IPS-20b (cell line): ENCODE measurements at regions not wholly inside any gene's neighbourhood (a gene's known extent, or its start where the extent isn't known, plus 50 kb on each side); places are given as distances from the start of the nearest gene placed in this dataset.

Experiments used
- H3K27ac ChIP-seq: one replicate; pipeline ENCODE4 v1.5.1; 2013; ENCODE audit warnings: low read length
- H3K27me3 ChIP-seq: 2 replicates; pipeline ENCODE4 v1.6.1; 2013; ENCODE audit warnings: mild to moderate bottlenecking, low read length, inconsistent platforms; ENCODE audit not compliant: insufficient read depth
- H3K36me3 ChIP-seq: 2 replicates; pipeline ENCODE4 v1.6.1; 2013; ENCODE audit warnings: low read depth, mild to moderate bottlenecking, inconsistent platforms, low read length, moderate library complexity; ENCODE audit not compliant: insufficient read depth
- H3K4me1 ChIP-seq: 2 replicates; pipeline ENCODE4 v1.6.1; 2013; ENCODE audit warnings: mild to moderate bottlenecking, control low read depth, inconsistent platforms, low read length, moderate library complexity; ENCODE audit not compliant: insufficient read depth
- H3K4me3 ChIP-seq: 2 replicates; pipeline ENCODE4 v1.5.1; 2013; ENCODE audit warnings: mild to moderate bottlenecking, low read length, inconsistent platforms
- H3K9ac ChIP-seq: 2 replicates; pipeline ENCODE4 v1.6.1; 2013; ENCODE audit warnings: low read depth, mild to moderate bottlenecking, inconsistent platforms, low read length, moderate library complexity
- H3K9me3 ChIP-seq: 2 replicates; pipeline ENCODE4 v1.6.1; 2013; ENCODE audit warnings: mild to moderate bottlenecking, low read depth, low read length, inconsistent platforms; ENCODE audit not compliant: insufficient read depth

- H3K4me1 ChIP-seq: no peaks in the 10 kb centered on the region
- no peaks in the 10 kb centered on the region for H3K9me3 ChIP-seq
- H3K4me3 ChIP-seq: no peak overlapping the region
- H3K27ac ChIP-seq: no peak overlapping the region
- no peaks in the 10 kb centered on the region for H3K36me3 ChIP-seq
- no peak overlapping the region for H3K9ac ChIP-seq
- no peaks in the 10 kb centered on the region for H3K27me3 ChIP-seq
Measured at GRCh38 chr4:164482758-164483157, 271.2 kb upstream of the SMIM31 start.

DNA sequence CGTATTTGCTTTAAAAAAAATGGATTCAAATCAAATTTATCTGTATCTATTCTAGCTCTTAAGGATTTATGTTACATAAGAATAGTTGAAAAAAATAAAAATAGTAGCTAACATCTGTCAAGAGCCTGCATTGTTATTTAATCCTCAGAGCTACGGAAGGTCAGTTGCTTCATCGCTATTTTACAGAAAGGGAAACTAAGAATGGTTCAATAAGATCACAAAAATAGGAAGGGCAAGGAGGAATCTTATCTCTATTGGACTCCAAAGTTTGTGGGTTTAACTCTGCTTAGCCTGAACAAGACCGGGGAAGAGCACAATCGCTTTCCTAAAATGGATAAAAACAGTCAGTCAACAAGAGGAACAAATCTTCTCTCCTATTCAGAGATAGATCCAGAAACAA, 270.2 kb upstream of the SMIM31 start:
- Histone ChIP-seq H3K4me1 (no peaks in the 10 kb centered on the region), H3K4me3 (no peak overlapping the region), H3K36me3 (no peaks in the 10 kb centered on the region), H3K27ac (no peak overlapping the region), H3K9ac (no peak overlapping the region), H3K27me3 (no peaks in the 10 kb centered on the region), H3K9me3 (no peaks in the 10 kb centered on the region)

GRCh38 chr4:164484551-164484950, 269.4 kb upstream of the SMIM31 start:
- Histone ChIP-seq H3K36me3 (no peaks in the 10 kb centered on the region), H3K4me3 (no peak overlapping the region)

GRCh38 chr4:164485136-164485535, 268.8 kb upstream of the SMIM31 start:
- H3K36me3 ChIP-seq: no peaks in the 10 kb centered on the region

More at GRCh38 chr4:164484551-164484950, 269.4 kb upstream of the SMIM31 start:
- H3K9me3 ChIP-seq: no peaks in the 10 kb centered on the region
- H3K27me3 ChIP-seq: no peaks in the 10 kb centered on the region
- no peak overlapping the region for H3K27ac ChIP-seq
- no peak overlapping the region for H3K9ac ChIP-seq
- H3K4me1 ChIP-seq: no peaks in the 10 kb centered on the region

DNA sequence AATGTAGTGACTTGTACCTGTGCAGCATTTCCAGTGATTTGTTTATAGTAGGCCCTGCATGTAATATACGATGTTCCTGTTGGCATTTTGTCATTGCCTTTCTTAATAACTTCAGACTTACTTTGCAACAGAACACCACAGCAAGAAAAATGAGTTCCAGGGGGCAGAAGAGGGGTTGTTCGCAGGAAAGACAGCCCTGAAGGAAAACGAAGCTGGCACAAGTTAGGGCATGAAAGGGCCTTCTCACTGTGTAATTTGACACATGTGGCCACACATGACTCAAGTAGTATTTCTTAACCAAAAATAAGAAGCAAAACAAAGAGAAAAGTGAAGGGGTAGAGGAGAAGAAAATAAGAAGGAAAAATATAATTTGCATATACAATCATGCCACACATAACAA, 265.8 kb upstream of the SMIM31 start:
- Histone ChIP-seq H3K4me3 (no peak overlapping the region), H3K36me3 (no peaks in the 10 kb centered on the region), H3K4me1 (no peaks in the 10 kb centered on the region), H3K9me3 (no peaks in the 10 kb centered on the region), H3K9ac (no peak overlapping the region), H3K27ac (no peak overlapping the region), H3K27me3 (no peaks in the 10 kb centered on the region)

More at GRCh38 chr4:164485136-164485535, 268.8 kb upstream of the SMIM31 start:
- Histone ChIP-seq H3K27ac (no peak overlapping the region), H3K9ac (no peak overlapping the region), H3K9me3 (no peaks in the 10 kb centered on the region), H3K4me1 (no peaks in the 10 kb centered on the region), H3K27me3 (no peaks in the 10 kb centered on the region), H3K4me3 (no peak overlapping the region)

GRCh38 chr4:164501074-164501473, 252.9 kb upstream of the SMIM31 start:
- Histone ChIP-seq H3K4me3 (no peak overlapping the region), H3K36me3 (no peaks in the 10 kb centered on the region), H3K9ac (no peak overlapping the region), H3K27ac (no peak overlapping the region), H3K4me1 (no peaks in the 10 kb centered on the region), H3K9me3 (no peaks in the 10 kb centered on the region), H3K27me3 (no peaks in the 10 kb centered on the region)

- Histone ChIP-seq H3K4me1 (peaks cover 5% of the 10 kb centered on the region; the same call in 1 of the 2 replicates), H3K9me3 (no peaks in the 10 kb centered on the region), H3K27ac (no peak overlapping the region), H3K4me3 (no peak overlapping the region), H3K27me3 (no peaks in the 10 kb centered on the region), H3K9ac (no peak overlapping the region), H3K36me3 (no peaks in the 10 kb centered on the region)
Measured at GRCh38 chr4:164503874-164504273, 250.1 kb upstream of the SMIM31 start.

DNA sequence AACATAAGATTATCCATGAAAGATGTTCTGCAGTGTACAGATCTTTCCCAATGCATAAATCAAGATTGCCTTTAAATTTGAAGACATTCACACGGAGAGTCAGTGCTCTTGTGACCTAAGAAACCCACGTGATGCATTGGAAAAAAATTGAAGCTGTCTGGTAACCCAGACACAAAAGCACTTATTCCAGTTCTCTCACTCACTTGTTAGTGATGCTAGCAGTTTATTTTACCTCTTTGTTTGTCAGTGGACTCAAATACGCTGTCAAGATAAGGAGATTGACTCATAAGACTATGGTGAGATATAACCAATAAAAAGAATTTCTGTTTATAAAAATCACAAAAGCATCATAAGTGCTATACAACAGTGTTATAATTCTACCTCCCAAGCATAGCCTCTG, 245.8 kb upstream of the SMIM31 start:
- Histone ChIP-seq H3K27ac (no peak overlapping the region), H3K36me3 (no peaks in the 10 kb centered on the region), H3K4me3 (no peak overlapping the region), H3K27me3 (no peaks in the 10 kb centered on the region), H3K4me1 (peaks cover 5% of the 10 kb centered on the region; the same call in 1 of the 2 replicates), H3K9me3 (no peaks in the 10 kb centered on the region), H3K9ac (no peak overlapping the region)

DNA sequence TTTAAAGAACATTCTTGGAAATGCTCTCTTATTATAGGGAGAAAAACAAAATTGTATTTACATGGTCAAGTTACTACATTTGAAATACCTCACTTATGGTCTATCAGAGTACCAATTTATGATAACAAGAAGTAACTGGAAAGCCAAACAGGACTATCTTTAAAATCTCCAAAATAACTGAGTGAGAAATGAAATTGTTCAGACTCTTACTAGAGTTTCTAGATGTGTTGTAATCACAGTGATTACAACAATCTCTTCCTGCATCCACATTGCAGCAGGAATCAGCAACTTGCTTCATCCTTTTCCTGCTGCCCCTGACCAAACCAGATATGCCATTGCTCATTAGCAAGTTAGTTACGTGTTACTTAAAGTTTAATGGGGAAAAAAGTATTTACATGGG, 245.2 kb upstream of the SMIM31 start:
- H3K27ac ChIP-seq: no peak overlapping the region

GRCh38 chr4:164509951-164510350, 244.0 kb upstream of the SMIM31 start:
- H3K9ac ChIP-seq: no peak overlapping the region
- H3K36me3 ChIP-seq: no peaks in the 10 kb centered on the region
- no peak overlapping the region for H3K27ac ChIP-seq
- no peaks in the 10 kb centered on the region for H3K9me3 ChIP-seq
- no peaks in the 10 kb centered on the region for H3K27me3 ChIP-seq
- H3K4me3 ChIP-seq: no peak overlapping the region
- peaks cover 5% of the 10 kb centered on the region; the same call in 1 of the 2 replicates for H3K4me1 ChIP-seq

More for the DNA sequence above, 245.2 kb upstream of the SMIM31 start:
- H3K9ac ChIP-seq: no peak overlapping the region
- no peak overlapping the region for H3K4me3 ChIP-seq
- no peaks in the 10 kb centered on the region for H3K27me3 ChIP-seq
- no peaks in the 10 kb centered on the region for H3K36me3 ChIP-seq
- H3K4me1 ChIP-seq: peaks cover 5% of the 10 kb centered on the region; the same call in 1 of the 2 replicates
- no peaks in the 10 kb centered on the region for H3K9me3 ChIP-seq

GRCh38 chr4:164512124-164512523, 241.8 kb upstream of the SMIM31 start:
- Histone ChIP-seq H3K27ac (no peak overlapping the region), H3K4me3 (no peak overlapping the region), H3K4me1 (0 out of 2 replicates have a peak, but pooled peaks cover under 1% of the 10 kb centered on the region), H3K9me3 (no peaks in the 10 kb centered on the region), H3K9ac (no peak overlapping the region), H3K27me3 (no peaks in the 10 kb centered on the region), H3K36me3 (no peaks in the 10 kb centered on the region)

- Histone ChIP-seq H3K9ac (no peak overlapping the region), H3K27ac (no peak overlapping the region), H3K4me1 (no peaks in the 10 kb centered on the region), H3K9me3 (no peaks in the 10 kb centered on the region), H3K36me3 (no peaks in the 10 kb centered on the region), H3K27me3 (no peaks in the 10 kb centered on the region), H3K4me3 (no peak overlapping the region)
Measured at GRCh38 chr4:164514765-164515164, 239.2 kb upstream of the SMIM31 start.
